GM20000 (cell line): ENCODE measurements at regions not wholly inside any gene's neighbourhood (a gene's known extent, or its start where the extent isn't known, plus 50 kb on each side); places are given as distances from the start of the nearest gene placed in this dataset.

Source experiments
- DNase-seq: peaks from one replicate; pipeline ENCODE4 v3.0.0; 2012; ENCODE audit warnings: low spot score
- TF ChIP-seq, protein P1 (sequence below): IDR thresholded peaks from 2 replicates; pipeline ENCODE4 v1.5.1; 2012; ENCODE audit warnings: mild to moderate bottlenecking, control low read depth; ENCODE audit errors: extremely low read depth, missing control alignments

DNA sequence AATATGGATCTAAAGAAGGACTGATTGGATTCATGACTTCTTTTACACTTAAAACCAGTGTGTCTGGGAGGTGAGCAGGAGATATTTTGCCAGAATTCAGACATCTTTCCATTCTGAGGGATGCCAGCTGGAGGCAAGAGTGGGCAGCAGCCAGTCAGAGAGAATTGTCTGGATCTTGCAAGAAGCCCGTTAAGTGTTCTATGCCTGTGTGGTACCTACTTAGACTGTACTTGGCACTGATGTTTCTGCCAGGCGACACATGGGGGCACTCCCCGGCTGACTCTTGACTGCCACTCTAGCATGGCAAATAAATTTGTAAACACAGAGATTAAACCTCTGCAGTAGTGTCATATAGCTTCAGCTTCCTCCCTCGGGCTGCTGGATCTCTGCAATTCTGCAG, 247.7 kb downstream of the UTP18 start:
- TF ChIP-seq, protein P1, sequence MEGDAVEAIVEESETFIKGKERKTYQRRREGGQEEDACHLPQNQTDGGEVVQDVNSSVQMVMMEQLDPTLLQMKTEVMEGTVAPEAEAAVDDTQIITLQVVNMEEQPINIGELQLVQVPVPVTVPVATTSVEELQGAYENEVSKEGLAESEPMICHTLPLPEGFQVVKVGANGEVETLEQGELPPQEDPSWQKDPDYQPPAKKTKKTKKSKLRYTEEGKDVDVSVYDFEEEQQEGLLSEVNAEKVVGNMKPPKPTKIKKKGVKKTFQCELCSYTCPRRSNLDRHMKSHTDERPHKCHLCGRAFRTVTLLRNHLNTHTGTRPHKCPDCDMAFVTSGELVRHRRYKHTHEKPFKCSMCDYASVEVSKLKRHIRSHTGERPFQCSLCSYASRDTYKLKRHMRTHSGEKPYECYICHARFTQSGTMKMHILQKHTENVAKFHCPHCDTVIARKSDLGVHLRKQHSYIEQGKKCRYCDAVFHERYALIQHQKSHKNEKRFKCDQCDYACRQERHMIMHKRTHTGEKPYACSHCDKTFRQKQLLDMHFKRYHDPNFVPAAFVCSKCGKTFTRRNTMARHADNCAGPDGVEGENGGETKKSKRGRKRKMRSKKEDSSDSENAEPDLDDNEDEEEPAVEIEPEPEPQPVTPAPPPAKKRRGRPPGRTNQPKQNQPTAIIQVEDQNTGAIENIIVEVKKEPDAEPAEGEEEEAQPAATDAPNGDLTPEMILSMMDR: no peak
- DNase-seq: no peak

DNA sequence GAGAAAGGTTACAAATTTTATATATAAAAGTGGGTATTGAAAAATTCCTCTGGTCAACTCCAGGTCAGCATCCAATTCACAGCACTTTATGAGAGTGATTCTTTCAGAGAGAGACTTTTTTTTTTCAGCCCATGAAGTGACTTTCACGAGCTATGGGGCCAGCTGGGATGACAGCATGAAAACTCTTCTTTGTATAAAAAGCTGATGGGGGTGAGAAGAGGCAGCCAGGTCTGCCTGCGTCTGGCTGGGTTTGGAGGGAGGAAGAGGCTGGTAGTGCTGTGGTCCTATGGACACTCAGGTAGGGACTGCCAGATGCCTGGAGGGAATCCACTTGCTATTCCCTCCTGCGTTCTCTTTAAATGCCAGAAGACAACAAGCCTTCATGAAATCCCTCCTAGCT, 250.6 kb downstream of the UTP18 start:
- no peak for DNase-seq
- TF ChIP-seq, protein P1: no peak

DNA sequence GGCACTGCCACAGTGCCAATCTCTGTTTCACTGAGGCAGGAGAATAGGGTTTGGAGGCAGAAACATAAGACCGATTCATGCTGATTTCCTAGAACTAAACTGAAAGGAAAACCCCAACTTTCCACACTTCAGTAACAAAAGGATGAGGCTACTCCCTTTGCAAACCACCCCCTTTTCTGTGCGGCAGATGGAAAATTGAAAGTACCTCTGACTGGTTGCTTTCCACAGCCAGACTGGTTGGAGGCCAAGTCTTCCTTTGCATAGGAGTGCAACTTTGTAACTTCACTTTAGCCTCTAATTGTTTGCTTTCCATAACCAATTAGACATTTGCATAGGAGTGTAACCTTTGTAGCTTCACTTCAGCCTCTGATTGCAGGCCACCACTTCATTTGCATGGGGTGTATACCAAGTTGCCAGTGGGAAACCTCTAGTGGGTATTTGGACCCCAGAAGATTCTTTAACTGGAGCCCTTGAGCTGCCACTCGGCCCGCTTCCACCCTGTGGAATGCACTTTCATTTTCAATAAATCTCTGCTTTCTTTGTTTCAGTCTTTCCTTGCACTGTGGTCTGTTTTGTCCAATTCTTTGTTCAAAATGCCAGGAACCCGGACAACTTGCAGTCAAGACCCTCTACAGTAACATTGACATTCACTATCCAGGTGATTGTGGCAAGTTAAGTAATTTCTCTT, 252.0 kb downstream of the UTP18 start:
- TF ChIP-seq, protein P1: no peak
- DNase-seq: no peak

DNA sequence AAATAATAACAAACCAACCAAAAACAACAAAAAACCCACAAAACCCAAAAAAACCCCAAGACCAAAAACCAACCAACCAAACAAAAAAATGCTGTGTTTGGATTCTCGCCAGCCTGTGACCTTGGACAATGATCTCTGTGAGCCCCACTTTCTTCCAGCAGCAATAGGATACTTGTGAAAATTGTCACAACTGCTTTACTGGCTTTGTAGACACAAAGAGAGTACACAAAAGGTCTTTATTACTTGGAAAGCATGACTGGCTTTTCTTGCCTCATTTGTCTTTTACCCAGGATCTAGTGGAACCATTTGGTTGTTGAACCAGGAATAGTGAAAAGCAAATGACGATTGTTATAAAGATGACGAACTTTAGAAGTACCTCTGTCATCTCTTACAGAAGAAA, 256.6 kb downstream of the UTP18 start:
- no peak for DNase-seq
- TF ChIP-seq, protein P1: no peak

DNA sequence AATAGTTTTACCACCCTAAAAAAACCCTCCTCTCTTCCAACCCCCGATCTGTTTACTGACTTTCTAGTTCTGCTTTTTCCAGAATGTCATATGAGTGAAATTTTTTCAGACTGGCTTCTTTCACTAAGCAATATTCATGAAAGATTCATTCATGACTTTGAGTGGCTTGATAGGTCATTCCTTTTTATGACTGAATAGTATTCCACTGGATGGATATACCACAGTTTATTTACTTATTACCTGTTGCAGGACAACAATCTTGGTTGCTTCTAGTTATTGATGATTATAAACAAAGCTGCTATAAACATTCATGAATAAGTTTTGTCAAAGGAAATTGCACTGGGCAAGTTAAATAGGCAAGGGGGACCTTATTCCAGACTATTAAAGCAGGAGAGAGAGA, 264.2 kb downstream of the UTP18 start:
- TF ChIP-seq, protein P1: no peak
- DNase-seq: no peak

DNA sequence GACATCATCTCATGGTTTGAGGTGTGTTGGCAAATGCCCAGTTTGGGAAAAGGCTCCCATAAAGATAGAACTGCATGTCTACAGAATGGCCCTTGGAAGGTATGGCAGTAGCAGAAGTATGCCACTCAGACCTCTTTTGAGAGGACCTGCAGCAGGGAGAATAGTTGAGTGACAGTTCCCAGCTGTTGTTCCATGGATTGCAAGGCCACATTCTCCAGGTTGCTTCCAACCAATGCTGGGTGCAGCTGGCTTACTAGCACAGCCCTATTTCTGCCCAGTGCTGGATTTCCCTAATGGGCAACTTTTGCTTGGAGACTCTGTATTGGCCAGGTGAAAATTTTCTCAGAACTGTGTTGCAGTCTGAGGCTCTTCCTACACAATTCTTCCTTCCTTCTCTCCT, 266.2 kb downstream of the UTP18 start:
- no peak for DNase-seq
- TF ChIP-seq, protein P1: no peak

DNA sequence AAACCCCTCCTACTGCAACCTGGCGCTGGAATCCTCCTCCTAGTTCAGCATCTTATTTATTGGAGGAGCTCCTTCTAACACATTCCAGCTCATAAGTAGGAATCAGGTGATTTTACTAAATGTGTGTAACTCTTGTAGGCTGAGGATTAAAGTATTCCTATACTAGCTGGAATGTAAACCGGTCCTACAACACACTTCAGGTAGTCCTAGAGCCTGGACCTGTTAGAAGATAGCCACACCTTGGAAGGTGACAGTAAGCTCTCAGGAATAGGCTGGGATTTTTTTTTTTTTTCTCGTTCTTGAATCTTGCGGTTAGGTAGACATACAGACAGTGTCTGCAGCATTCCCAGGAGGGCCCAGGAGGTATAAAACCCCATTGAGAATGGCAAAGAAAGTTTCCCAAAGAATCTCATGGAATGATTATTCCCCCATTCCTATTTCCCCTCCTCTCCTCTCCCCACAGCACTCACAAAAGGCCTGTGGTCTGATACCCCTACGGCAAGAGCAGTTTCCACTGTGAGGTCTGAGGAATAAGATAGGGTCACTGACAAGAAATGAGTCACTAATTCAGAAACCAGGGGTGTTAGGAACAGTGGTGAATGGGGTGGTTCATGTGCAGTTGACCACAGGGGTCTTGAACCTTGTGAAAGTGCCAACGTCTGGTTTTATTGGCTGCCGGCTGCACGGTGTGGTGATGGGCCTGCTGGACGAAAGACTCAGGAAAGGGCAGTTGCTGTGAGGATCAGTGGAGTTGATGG, 267.1 kb downstream of the UTP18 start:
- no peak for DNase-seq
- TF ChIP-seq, protein P1: no peak
